HCT116 (cell line): ENCODE measurements at regions not wholly inside any gene's neighbourhood (a gene's known extent, or its start where the extent isn't known, plus 50 kb on each side); places are given as distances from the start of the nearest gene placed in this dataset.

Experiments
- ATAC-seq: fragments of 200-7000 bp; cut with Tn5 transposase; 2 replicates; pipeline ENCODE4 v1.9.1; 2020; ENCODE audit warnings: mild to moderate bottlenecking, moderate library complexity
- BruUV-seq: library from RNA; stranded (reverse); fragments of 400-500 nt; replicated peaks from 2 replicates; lab custom pipeline; 2021; lab: Mats Ljungman, UMichigan
- CTCF ChIA-PET: fragments of 300-600 bp; sonication (Branson Sonifier 250); formaldehyde crosslinking; loops from one replicate; lab custom pipeline; 2021; ENCODE audit warnings: antibody characterized with exemption; lab: Charles Lee
- POLR2A ChIA-PET: fragments of 300-600, 350-600 bp; sonication (Branson Sonifier 250); formaldehyde crosslinking; loops from one replicate; lab custom pipeline; 2021; ENCODE audit warnings: antibody characterized with exemption; lab: Charles Lee
- RAD21 ChIA-PET, 2 experiments: fragments of 300-600 bp; sonication (Branson Sonifier 250); formaldehyde crosslinking; loops; one replicate each; lab custom pipeline; 2023; ENCODE audit warnings: low total read pairs in 2 of 2; ENCODE audit not compliant: uncharacterized antibody in 2 of 2, unreplicated experiment in 2 of 2, low non-redundant PET in 1 of 2; lab: Charles Lee
- DNase-seq: peaks from one replicate; pipeline ENCODE4 v3.0.0-alpha.2; 2010; ENCODE audit warnings: low read depth, low spot score
- H2AFZ ChIP-seq: fragments of 200-600 bp; shearing (Covaris generic), sonication (generic); 2 replicates; pipeline ENCODE4 v1.6.1; 2017; ENCODE audit warnings: low read depth, mixed run types, mixed read lengths, antibody characterized with exemption, low read length; ENCODE audit not compliant: poor library complexity, severe bottlenecking
- H3K27ac ChIP-seq: 2 replicates; pipeline ENCODE4 v1.5.1; 2012; ENCODE audit warnings: low read depth, low read length
- H3K27me3 ChIP-seq: fragments of 200-600 bp; sonication (generic); 2 replicates; pipeline ENCODE4 v1.6.1; 2016; ENCODE audit warnings: mixed run types, low read length, mixed read lengths; ENCODE audit not compliant: insufficient read depth
- H3K36me3 ChIP-seq, 2 experiments: fragments of 200-500 bp in 1 of 2; fragments of 200-600 bp in 1 of 2; sonication (Bioruptor generic) in 1 of 2; sonication (generic) in 1 of 2; 2 replicates each; pipeline versions ENCODE4 v1.5.1 to v1.6.1; 2014 to 2016; ENCODE audit warnings: low read length in 2 of 2, inconsistent platforms in 1 of 2, mixed read lengths in 1 of 2, mixed run types in 1 of 2; ENCODE audit not compliant: insufficient read depth in 2 of 2, control insufficient read depth in 1 of 2
- H3K4me1 ChIP-seq, 2 experiments: fragments of 200-600 bp in 1 of 2; sonication (generic) in 1 of 2; 2 replicates each; pipeline versions ENCODE4 v1.5.1 to v1.6.1; 2012 to 2017; ENCODE audit warnings: low read length in 2 of 2, inconsistent platforms in 1 of 2, mild to moderate bottlenecking in 1 of 2, mixed read lengths in 1 of 2, mixed run types in 1 of 2, moderate library complexity in 1 of 2; ENCODE audit not compliant: insufficient read depth in 2 of 2, control insufficient read depth in 1 of 2
- H3K4me2 ChIP-seq: fragments of 200-600 bp; sonication (generic); 2 replicates; pipeline ENCODE4 v1.6.1; 2017; ENCODE audit warnings: mixed run types, low read length, mixed read lengths
- H3K4me3 ChIP-seq, 2 experiments: fragments of 200-600 bp in 1 of 2; sonication (generic) in 1 of 2; replicated peaks in 1 of 2; 2 replicates each; pipeline ENCODE4 v1.5.1; 2011 to 2016; ENCODE audit warnings: low read length in 2 of 2, control low read depth in 1 of 2, low read depth in 1 of 2, mild to moderate bottlenecking in 1 of 2, mixed read lengths in 1 of 2, mixed run types in 1 of 2
- H3K79me2 ChIP-seq: fragments of 200-600 bp; sonication (generic); 2 replicates; pipeline ENCODE4 v1.6.1; 2017; ENCODE audit warnings: mild to moderate bottlenecking, mixed run types, low read length, moderate library complexity, mixed read lengths; ENCODE audit not compliant: insufficient read depth
- H3K9ac ChIP-seq: fragments of 200-600 bp; sonication (generic); 2 replicates; pipeline ENCODE4 v1.6.1; 2016; ENCODE audit warnings: low read length, mixed read lengths
- H3K9me2 ChIP-seq: fragments of 200-600 bp; sonication (generic), shearing (Covaris generic); 2 replicates; pipeline ENCODE4 v1.6.1; 2017; ENCODE audit warnings: mixed run types, mild to moderate bottlenecking, moderate library complexity; ENCODE audit not compliant: insufficient read depth
- H3K9me3 ChIP-seq, 2 experiments: fragments of 200-500 bp in 1 of 2; fragments of 200-600 bp in 1 of 2; sonication (Bioruptor generic) in 1 of 2; sonication (generic) in 1 of 2; 2 replicates each; pipeline ENCODE4 v1.6.1; 2014 to 2017; ENCODE audit warnings: low read length in 2 of 2, mixed read lengths in 2 of 2, inconsistent platforms in 1 of 2, low read depth in 1 of 2, mild to moderate bottlenecking in 1 of 2, mixed run types in 1 of 2, moderate library complexity in 1 of 2; ENCODE audit not compliant: control insufficient read depth in 1 of 2, insufficient read depth in 1 of 2
- H4K20me1 ChIP-seq: fragments of 200-600 bp; sonication (generic), shearing (Covaris generic); 2 replicates; pipeline ENCODE4 v1.6.1; 2017; ENCODE audit warnings: mixed run types, mild to moderate bottlenecking, moderate library complexity; ENCODE audit not compliant: insufficient read depth
- CBX3 ChIP-seq: IDR thresholded peaks from 2 replicates; pipeline ENCODE4 v1.6.1; 2012; ENCODE audit warnings: low read depth
- CEBPB ChIP-seq: IDR thresholded peaks from 2 replicates; pipeline ENCODE4 v1.6.1; 2012; ENCODE audit warnings: low read depth
- EGR1 ChIP-seq: IDR thresholded peaks from 2 replicates; pipeline ENCODE4 v1.6.1; 2012; ENCODE audit warnings: low read depth
- ELF1 ChIP-seq: IDR thresholded peaks from 2 replicates; pipeline ENCODE4 v1.6.1; 2012; ENCODE audit warnings: low read depth, borderline replicate concordance
- EZH2 ChIP-seq: fragments of 200-600 bp; sonication (generic); IDR thresholded peaks from 2 replicates; pipeline ENCODE4 v1.6.1; 2017; ENCODE audit warnings: antibody characterized with exemption, mixed run types
- EZH2phosphoT487 ChIP-seq: fragments of 200-600 bp; IDR thresholded peaks from 2 replicates; pipeline ENCODE4 v1.6.1; 2018; ENCODE audit warnings: antibody characterized with exemption, borderline replicate concordance
- FOSL1 ChIP-seq: IDR thresholded peaks from 2 replicates; pipeline ENCODE4 v1.6.1; 2012; ENCODE audit warnings: low read depth
- JUND ChIP-seq: IDR thresholded peaks from 2 replicates; pipeline ENCODE4 v1.6.1; 2012
- POLR2AphosphoS5 ChIP-seq: IDR thresholded peaks from 2 replicates; pipeline ENCODE4 v1.6.1; 2011; ENCODE audit warnings: mild to moderate bottlenecking, low read depth, low read length, moderate library complexity
- RAD21 ChIP-seq: IDR thresholded peaks from 2 replicates; pipeline ENCODE4 v1.6.1; 2012; ENCODE audit warnings: low read depth, mild to moderate bottlenecking
- TCF7L2 ChIP-seq: IDR thresholded peaks from 2 replicates; pipeline ENCODE4 v1.7.0; 2011; ENCODE audit warnings: borderline replicate concordance, inconsistent platforms; ENCODE audit not compliant: insufficient read depth, insufficient read length; ENCODE audit errors: extremely low read depth
- YY1 ChIP-seq: IDR thresholded peaks from 2 replicates; pipeline ENCODE4 v1.6.1; 2011; ENCODE audit warnings: low read length, low read depth, moderate library complexity, mild to moderate bottlenecking; ENCODE audit not compliant: insufficient replicate concordance; ENCODE audit errors: extremely low read depth
- ZFX ChIP-seq: fragments of 450-650 bp; IDR thresholded peaks from 2 replicates; pipeline ENCODE4 v1.6.1; 2017
- ZNF274 ChIP-seq: fragments of 200-500 bp; sonication (Bioruptor generic); IDR thresholded peaks from 2 replicates; pipeline ENCODE4 v1.6.1; 2014; ENCODE audit warnings: mild to moderate bottlenecking, low read depth, low read length, inconsistent platforms
- intact Hi-C: fragments of 100-400 bp; cut with micrococcal nuclease; formaldehyde crosslinking; loops from 2 replicates; pipeline ENCODE4 v1.10.0; 2022
- TF ChIP-seq, protein P1 (sequence below): IDR thresholded peaks from 2 replicates; pipeline ENCODE4 v1.6.1; 2011; ENCODE audit warnings: mild to moderate bottlenecking, low read length, moderate library complexity; ENCODE audit not compliant: insufficient replicate concordance; ENCODE audit errors: extremely low read depth
- TF ChIP-seq, protein P2 (sequence below): IDR thresholded peaks from 2 replicates; pipeline ENCODE4 v1.6.1; 2012; ENCODE audit warnings: low read depth
- TF ChIP-seq, protein P3 (sequence below), 3 experiments: fragments of 200-600 bp in 1 of 3; sonication (generic) in 1 of 3; IDR thresholded peaks in 2 of 3; conservative IDR thresholded peaks in 1 of 3; 2 replicates each; pipeline ENCODE4 v1.5.1; 2012 to 2017; ENCODE audit warnings: low read depth in 2 of 3, low read length in 2 of 3, antibody characterized with exemption in 1 of 3, borderline replicate concordance in 1 of 3, control low read depth in 1 of 3, mild to moderate bottlenecking in 1 of 3, mixed read lengths in 1 of 3, mixed run types in 1 of 3, moderate library complexity in 1 of 3; ENCODE audit not compliant: insufficient read depth in 1 of 3

DNA sequence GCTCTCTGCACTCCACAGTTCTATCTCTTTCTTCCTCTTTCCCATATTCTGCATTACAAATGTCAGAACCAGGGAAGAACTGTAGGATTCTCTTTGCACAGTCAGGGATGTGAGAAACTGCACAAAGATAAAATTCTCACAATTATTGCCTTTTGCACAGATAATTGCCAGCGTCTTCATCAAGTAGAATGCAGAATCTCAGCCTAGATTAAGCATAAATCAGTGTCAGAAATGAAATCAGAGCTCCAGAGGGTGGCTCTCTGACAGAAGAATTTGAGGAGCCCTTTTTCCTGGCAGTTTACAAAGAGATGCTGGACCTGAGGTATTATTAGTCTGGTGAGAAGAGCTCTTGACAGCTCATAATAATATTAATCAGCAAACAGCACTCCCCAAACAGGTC, 173.1 kb downstream of the PTH2R start:
- Histone ChIP-seq H3K4me3 (no peak overlapping the region), H3K27ac (no peak overlapping the region), H3K9ac (no peak overlapping the region), H3K36me3 (no peaks in the 10 kb centered on the region), H3K9me2 (no peaks in the 10 kb centered on the region), H2AFZ (no peak overlapping the region), H4K20me1 (no peaks in the 10 kb centered on the region), H3K79me2 (no peaks in the 10 kb centered on the region), H3K4me1 (no peaks in the 10 kb centered on the region), H3K4me2 (no peak overlapping the region), H3K27me3 (no peaks in the 10 kb centered on the region), H3K9me3 (0 out of 4 replicates have a peak, but pooled peaks cover 0 to 3% of the 10 kb centered on the region in 2 experiments)
- ChIA-PET CTCF (no interaction called here), RAD21 (no interaction called here), POLR2A (no interaction called here)
- no TSS peak for BruUV-seq
- ATAC-seq = no peak
- intact Hi-C loops = no loop called here
- TF ChIP-seq CEBPB (no peak), CBX3 (no peak), EGR1 (no peak), EZH2phosphoT487 (no peak), TCF7L2 (no peak), POLR2AphosphoS5 (no peak), RAD21 (no peak), YY1 (no peak), EZH2 (no peak), ELF1 (no peak), JUND (no peak), ZNF274 (no peak), ZFX (no peak), FOSL1 (no peak)
- TF ChIP-seq, protein P1, sequence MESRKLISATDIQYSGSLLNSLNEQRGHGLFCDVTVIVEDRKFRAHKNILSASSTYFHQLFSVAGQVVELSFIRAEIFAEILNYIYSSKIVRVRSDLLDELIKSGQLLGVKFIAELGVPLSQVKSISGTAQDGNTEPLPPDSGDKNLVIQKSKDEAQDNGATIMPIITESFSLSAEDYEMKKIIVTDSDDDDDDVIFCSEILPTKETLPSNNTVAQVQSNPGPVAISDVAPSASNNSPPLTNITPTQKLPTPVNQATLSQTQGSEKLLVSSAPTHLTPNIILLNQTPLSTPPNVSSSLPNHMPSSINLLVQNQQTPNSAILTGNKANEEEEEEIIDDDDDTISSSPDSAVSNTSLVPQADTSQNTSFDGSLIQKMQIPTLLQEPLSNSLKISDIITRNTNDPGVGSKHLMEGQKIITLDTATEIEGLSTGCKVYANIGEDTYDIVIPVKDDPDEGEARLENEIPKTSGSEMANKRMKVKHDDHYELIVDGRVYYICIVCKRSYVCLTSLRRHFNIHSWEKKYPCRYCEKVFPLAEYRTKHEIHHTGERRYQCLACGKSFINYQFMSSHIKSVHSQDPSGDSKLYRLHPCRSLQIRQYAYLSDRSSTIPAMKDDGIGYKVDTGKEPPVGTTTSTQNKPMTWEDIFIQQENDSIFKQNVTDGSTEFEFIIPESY = no peak
- TF ChIP-seq, protein P2, sequence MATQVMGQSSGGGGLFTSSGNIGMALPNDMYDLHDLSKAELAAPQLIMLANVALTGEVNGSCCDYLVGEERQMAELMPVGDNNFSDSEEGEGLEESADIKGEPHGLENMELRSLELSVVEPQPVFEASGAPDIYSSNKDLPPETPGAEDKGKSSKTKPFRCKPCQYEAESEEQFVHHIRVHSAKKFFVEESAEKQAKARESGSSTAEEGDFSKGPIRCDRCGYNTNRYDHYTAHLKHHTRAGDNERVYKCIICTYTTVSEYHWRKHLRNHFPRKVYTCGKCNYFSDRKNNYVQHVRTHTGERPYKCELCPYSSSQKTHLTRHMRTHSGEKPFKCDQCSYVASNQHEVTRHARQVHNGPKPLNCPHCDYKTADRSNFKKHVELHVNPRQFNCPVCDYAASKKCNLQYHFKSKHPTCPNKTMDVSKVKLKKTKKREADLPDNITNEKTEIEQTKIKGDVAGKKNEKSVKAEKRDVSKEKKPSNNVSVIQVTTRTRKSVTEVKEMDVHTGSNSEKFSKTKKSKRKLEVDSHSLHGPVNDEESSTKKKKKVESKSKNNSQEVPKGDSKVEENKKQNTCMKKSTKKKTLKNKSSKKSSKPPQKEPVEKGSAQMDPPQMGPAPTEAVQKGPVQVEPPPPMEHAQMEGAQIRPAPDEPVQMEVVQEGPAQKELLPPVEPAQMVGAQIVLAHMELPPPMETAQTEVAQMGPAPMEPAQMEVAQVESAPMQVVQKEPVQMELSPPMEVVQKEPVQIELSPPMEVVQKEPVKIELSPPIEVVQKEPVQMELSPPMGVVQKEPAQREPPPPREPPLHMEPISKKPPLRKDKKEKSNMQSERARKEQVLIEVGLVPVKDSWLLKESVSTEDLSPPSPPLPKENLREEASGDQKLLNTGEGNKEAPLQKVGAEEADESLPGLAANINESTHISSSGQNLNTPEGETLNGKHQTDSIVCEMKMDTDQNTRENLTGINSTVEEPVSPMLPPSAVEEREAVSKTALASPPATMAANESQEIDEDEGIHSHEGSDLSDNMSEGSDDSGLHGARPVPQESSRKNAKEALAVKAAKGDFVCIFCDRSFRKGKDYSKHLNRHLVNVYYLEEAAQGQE = no peak
- TF ChIP-seq, protein P3, sequence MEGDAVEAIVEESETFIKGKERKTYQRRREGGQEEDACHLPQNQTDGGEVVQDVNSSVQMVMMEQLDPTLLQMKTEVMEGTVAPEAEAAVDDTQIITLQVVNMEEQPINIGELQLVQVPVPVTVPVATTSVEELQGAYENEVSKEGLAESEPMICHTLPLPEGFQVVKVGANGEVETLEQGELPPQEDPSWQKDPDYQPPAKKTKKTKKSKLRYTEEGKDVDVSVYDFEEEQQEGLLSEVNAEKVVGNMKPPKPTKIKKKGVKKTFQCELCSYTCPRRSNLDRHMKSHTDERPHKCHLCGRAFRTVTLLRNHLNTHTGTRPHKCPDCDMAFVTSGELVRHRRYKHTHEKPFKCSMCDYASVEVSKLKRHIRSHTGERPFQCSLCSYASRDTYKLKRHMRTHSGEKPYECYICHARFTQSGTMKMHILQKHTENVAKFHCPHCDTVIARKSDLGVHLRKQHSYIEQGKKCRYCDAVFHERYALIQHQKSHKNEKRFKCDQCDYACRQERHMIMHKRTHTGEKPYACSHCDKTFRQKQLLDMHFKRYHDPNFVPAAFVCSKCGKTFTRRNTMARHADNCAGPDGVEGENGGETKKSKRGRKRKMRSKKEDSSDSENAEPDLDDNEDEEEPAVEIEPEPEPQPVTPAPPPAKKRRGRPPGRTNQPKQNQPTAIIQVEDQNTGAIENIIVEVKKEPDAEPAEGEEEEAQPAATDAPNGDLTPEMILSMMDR (IDR thresholded peaks at IDR 0.05 in 2 of 3, conservative IDR thresholded peaks at IDR 0.05 in 1 of 3; ENCODE audit: borderline replicate concordance in 1 of 3, insufficient read depth in 1 of 3, low read depth in 2 of 3, low read length in 2 of 3) = no peak
- no peak for DNase-seq
